Panc1 (cell line): ENCODE measurements at regions not wholly inside any gene's neighbourhood (a gene's known extent, or its start where the extent isn't known, plus 50 kb on each side); places are given as distances from the start of the nearest gene placed in this dataset.

Experiments used
- ATAC-seq: fragments of 200-7000 bp; cut with Tn5 transposase; 2 replicates; pipeline ENCODE4 v1.9.1; 2020; ENCODE audit warnings: mild to moderate bottlenecking, moderate library complexity
- BruUV-seq: library from RNA; stranded (reverse); fragments of 400-500 nt; replicated peaks from 2 replicates; lab custom pipeline; 2021; lab: Mats Ljungman, UMichigan
- CTCF ChIA-PET: fragments of 300-600 bp; sonication (Branson Sonifier 250); formaldehyde crosslinking; loops from one replicate; lab custom pipeline; 2022; ENCODE audit warnings: antibody characterized with exemption; lab: Charles Lee
- POLR2A ChIA-PET: fragments of 300-600 bp; sonication (Branson Sonifier 250); formaldehyde crosslinking; loops from one replicate; lab custom pipeline; 2022; ENCODE audit warnings: antibody characterized with exemption; lab: Charles Lee
- DNase-seq: peaks from one replicate; pipeline ENCODE4 v3.0.0-alpha.2; 2010; ENCODE audit warnings: low read depth, low spot score
- H3K27ac ChIP-seq: 2 replicates; pipeline ENCODE4 v1.5.1; 2011; ENCODE audit warnings: mild to moderate bottlenecking, low read length, inconsistent platforms
- H3K27me3 ChIP-seq: fragments of 200-500 bp; sonication (Bioruptor generic); 2 replicates; pipeline ENCODE4 v1.6.0; 2014; ENCODE audit warnings: low read length, inconsistent platforms; ENCODE audit not compliant: control insufficient read depth, insufficient read depth
- H3K36me3 ChIP-seq: fragments of 200-500 bp; sonication (Bioruptor generic); 2 replicates; pipeline ENCODE4 v1.5.1; 2014; ENCODE audit warnings: inconsistent platforms, mild to moderate bottlenecking, low read length, moderate library complexity; ENCODE audit not compliant: control insufficient read depth, insufficient read depth
- H3K4me1 ChIP-seq: 2 replicates; pipeline ENCODE4 v1.5.1; 2011; ENCODE audit warnings: inconsistent platforms, mild to moderate bottlenecking, low read length, moderate library complexity; ENCODE audit not compliant: control insufficient read depth, insufficient read depth
- H3K4me3 ChIP-seq, 2 experiments: 2 replicates each; pipeline ENCODE4 v1.5.1; 2011 to 2012; ENCODE audit warnings: low read depth in 2 of 2, low read length in 2 of 2, mild to moderate bottlenecking in 2 of 2, inconsistent platforms in 1 of 2, moderate library complexity in 1 of 2
- H3K9me3 ChIP-seq: fragments of 200-500 bp; sonication (Bioruptor generic); 2 replicates; pipeline ENCODE4 v1.5.1; 2014; ENCODE audit warnings: low read depth, mild to moderate bottlenecking, inconsistent platforms, low read length, moderate library complexity; ENCODE audit not compliant: control insufficient read depth, insufficient read depth
- CTCF ChIP-seq: fragments of 450-650 bp; IDR thresholded peaks from 2 replicates; pipeline ENCODE4 v1.5.1; 2017; ENCODE audit warnings: mild to moderate bottlenecking
- POLR2AphosphoS5 ChIP-seq: IDR thresholded peaks from 2 replicates; pipeline ENCODE4 v1.6.1; 2012; ENCODE audit warnings: mild to moderate bottlenecking, low read depth, low read length, moderate library complexity
- REST ChIP-seq, 2 experiments: IDR thresholded peaks; 2 replicates each; pipeline ENCODE4 v1.6.1; 2011 to 2012; ENCODE audit warnings: low read depth in 2 of 2, control low read depth in 1 of 2, low read length in 1 of 2, mild to moderate bottlenecking in 1 of 2, moderate library complexity in 1 of 2; ENCODE audit not compliant: insufficient read depth in 1 of 2
- SIN3A ChIP-seq: IDR thresholded peaks from 2 replicates; pipeline ENCODE4 v1.6.1; 2012; ENCODE audit warnings: low read depth, mild to moderate bottlenecking, low read length, moderate library complexity, borderline replicate concordance; ENCODE audit not compliant: insufficient read depth
- TCF7L2 ChIP-seq: IDR thresholded peaks from 2 replicates; pipeline ENCODE4 v1.6.1; 2011; ENCODE audit warnings: mild to moderate bottlenecking, low read depth, low read length, inconsistent platforms
- in situ Hi-C: cut with HindIII; loops from 2 replicates; pipeline ENCODE4 v1.10.0; 2016; ENCODE audit warnings: low sequenced_read_pairs, low pct_unique_long_range_greater_than_20kb
- intact Hi-C: fragments of 100-400 bp; cut with micrococcal nuclease; formaldehyde crosslinking; loops from one replicate; pipeline ENCODE4 v1.10.0; 2022; ENCODE audit not compliant: unreplicated experiment

GRCh38 chr2:211045025-211045424 is 488.6 kb downstream of the CPS1 start:
- Histone ChIP-seq H3K4me1 (no peaks in the 10 kb centered on the region), H3K4me3 (no peak overlapping the region), H3K9me3 (no peaks in the 10 kb centered on the region), H3K36me3 (no peaks in the 10 kb centered on the region), H3K27me3 (no peaks in the 10 kb centered on the region), H3K27ac (no peak overlapping the region)
- TF ChIP-seq TCF7L2 (no peak), POLR2AphosphoS5 (no peak), REST (IDR thresholded peaks at IDR 0.05; ENCODE audit: insufficient read depth in 1 of 2, low read depth in 2 of 2, low read length in 1 of 2) (no peak)
- intact Hi-C loops = no loop called here
- in situ Hi-C loops = no loop called here
- ATAC-seq (no peak), DNase-seq (no peak)
- BruUV-seq = no TSS peak
- POLR2A ChIA-PET = interaction anchor here (0.6 kb wide), 1 partner anchor 1313 kb away, joined by 9 read pairs; no protein-coding TSS in a partner anchor
- CTCF ChIA-PET = no interaction called here

- H3K9me3 ChIP-seq = no peaks in the 10 kb centered on the region
- intact Hi-C loops (no loop called here), in situ Hi-C loops (no loop called here)
- no peak overlapping the region for H3K4me3 ChIP-seq
- H3K27me3 ChIP-seq = no peaks in the 10 kb centered on the region
- H3K36me3 ChIP-seq = no peaks in the 10 kb centered on the region
- CTCF ChIA-PET = no interaction called here
- POLR2A ChIA-PET = no interaction called here
- DNase-seq = no peak
- ATAC-seq = no peak
- no TSS peak for BruUV-seq
- TF ChIP-seq SIN3A (no peak), CTCF (no peak), POLR2AphosphoS5 (no peak), TCF7L2 (no peak), REST (IDR thresholded peaks at IDR 0.05; ENCODE audit: insufficient read depth in 1 of 2, low read depth in 2 of 2, low read length in 1 of 2) (no peak)
- H3K4me1 ChIP-seq = no peaks in the 10 kb centered on the region
- H3K27ac ChIP-seq = no peak overlapping the region
Measured at GRCh38 chr2:211049321-211050018, 493.1 kb downstream of the CPS1 start.
